DMS79 treated with DMSO at 0.1 percent for 48 hours (cell line): ENCODE measurements at regions not wholly inside any gene's neighbourhood (a gene's known extent, or its start where the extent isn't known, plus 50 kb on each side); places are given as distances from the start of the nearest gene placed in this dataset.

Experiments used
- DNase-seq: peaks from one replicate; lab custom pipeline; 2025; lab: John Stamatoyannopoulos, UW

GRCh38 chr5:82699737-82700136 lies 377.5 kb downstream of the TMEM167A start:
- DNase-seq: no peak

GRCh38 chr5:82698026-82698425 lies 379.2 kb downstream of the TMEM167A start:
- no peak for DNase-seq

GRCh38 chr5:82694711-82695285 lies 382.4 kb downstream of the TMEM167A start:
- no peak for DNase-seq

GRCh38 chr5:82692826-82693225 lies 384.4 kb downstream of the TMEM167A start:
- DNase-seq: no peak

- DNase-seq: no peak
These were observed 392.5 kb downstream of the TMEM167A start for GRCh38 chr5:82684659-82685058.

GRCh38 chr5:82684165-82684564 lies 393.0 kb downstream of the TMEM167A start:
- DNase-seq: no peak

GRCh38 chr5:82679660-82680059 lies 397.5 kb downstream of the TMEM167A start:
- no peak for DNase-seq

- no peak for DNase-seq
These were observed 398.5 kb upstream of the RPS23 start for GRCh38 chr5:82676661-82677060.

- DNase-seq: no peak
These were observed 396.5 kb upstream of the RPS23 start for GRCh38 chr5:82674671-82675070.

GRCh38 chr5:82673057-82673809 lies 395.1 kb upstream of the RPS23 start:
- DNase-seq: no peak

- no peak for DNase-seq
These were observed 392.5 kb upstream of the RPS23 start for GRCh38 chr5:82670692-82671091.

GRCh38 chr5:82669720-82670119 lies 391.6 kb upstream of the RPS23 start:
- no peak for DNase-seq

- no peak for DNase-seq
These were observed 388.2 kb upstream of the RPS23 start for GRCh38 chr5:82666312-82666711.

- no peak for DNase-seq
These were observed 386.6 kb upstream of the RPS23 start for GRCh38 chr5:82664732-82665131.

- no peak for DNase-seq
These were observed 385.1 kb upstream of the RPS23 start for GRCh38 chr5:82663225-82663624.

- no peak for DNase-seq
These were observed 384.2 kb upstream of the RPS23 start for GRCh38 chr5:82662340-82662739.

GRCh38 chr5:82661933-82662332 lies 383.8 kb upstream of the RPS23 start:
- DNase-seq: no peak

GRCh38 chr5:82661462-82661861 lies 383.3 kb upstream of the RPS23 start:
- no peak for DNase-seq

- no peak for DNase-seq
These were observed 381.0 kb upstream of the RPS23 start for GRCh38 chr5:82659115-82659514.

- DNase-seq: no peak
These were observed 379.0 kb upstream of the RPS23 start for GRCh38 chr5:82657033-82657699.

- no peak for DNase-seq
These were observed 378.2 kb upstream of the RPS23 start for GRCh38 chr5:82656341-82656761.

GRCh38 chr5:82655078-82655477 lies 376.9 kb upstream of the RPS23 start:
- DNase-seq: no peak

GRCh38 chr5:82649943-82650342 lies 371.8 kb upstream of the RPS23 start:
- no peak for DNase-seq
